ENCODE measurements at regions not wholly inside any gene's neighbourhood (a gene's known extent, or its start where the extent isn't known, plus 50 kb on each side); places are given as distances from the start of the nearest gene placed in this dataset.

DNA sequence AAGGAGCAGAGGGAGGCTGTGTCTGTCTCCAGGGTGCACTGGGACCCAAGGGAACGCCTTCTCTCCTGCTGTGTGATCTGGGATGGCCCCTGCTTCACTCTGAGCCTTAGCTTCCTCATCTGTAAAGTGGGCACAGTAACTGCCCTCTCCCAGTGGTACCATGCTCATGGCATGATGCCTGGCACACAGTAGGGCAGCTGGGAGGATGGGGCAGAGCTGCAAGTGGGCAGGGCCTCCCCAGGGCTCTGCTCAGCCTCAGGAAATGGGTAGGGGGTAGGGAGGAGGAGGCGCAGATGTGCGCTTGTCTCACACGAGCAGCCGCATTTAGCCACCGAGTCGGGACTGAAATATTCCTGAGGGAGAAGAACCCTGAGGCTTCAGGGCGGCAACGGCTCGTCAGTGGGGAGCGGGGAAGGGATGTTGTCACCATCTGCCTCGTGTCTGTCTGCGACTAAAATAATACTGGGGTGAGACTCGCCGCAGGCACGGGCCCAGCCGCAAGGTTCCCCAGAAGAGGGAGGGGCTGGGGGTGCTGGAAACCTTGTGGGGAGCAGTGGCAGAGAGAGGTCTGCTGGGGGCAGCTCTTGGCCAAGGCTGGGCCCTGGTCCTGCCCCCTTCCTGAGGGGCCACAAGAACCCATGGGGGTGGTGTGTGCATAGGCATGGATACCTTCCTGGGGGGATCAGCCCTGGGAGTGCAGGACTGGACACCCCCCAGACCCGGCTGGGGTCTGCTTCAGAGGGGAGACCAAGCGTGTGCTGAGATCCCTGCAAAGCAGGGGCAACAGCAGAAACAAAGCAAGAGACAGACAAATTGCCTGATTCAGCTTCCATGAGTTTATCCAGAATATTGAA, 55.2 kb upstream of the PSD2 start:
- no peak overlapping the region for H3K4me3 ChIP-seq
- 58 to 76% (median 68%) methylated on average over 18 to 19 of the region's 19 CpGs for WGBS, 3 donors
- intact Hi-C loops (cut with DNase I) = no loop called here
- DNase-seq (no peak), ATAC-seq (no peak)
- H3K9me3 ChIP-seq = no peaks in the 10 kb centered on the region
- no peak for TF ChIP-seq CTCF (IDR thresholded peaks at IDR 0.05)
- no peaks in the 10 kb centered on the region for H3K36me3 ChIP-seq (ENCODE audit: insufficient read depth in 1 of 2, low read depth in 1 of 2)
- H3K27ac ChIP-seq = no peak overlapping the region
- H3K27me3 ChIP-seq (ENCODE audit: insufficient read depth in 3 of 3, low read length in 2 of 3) = no peaks in the 10 kb centered on the region
- no peaks in the 10 kb centered on the region for H3K4me1 ChIP-seq

- Histone ChIP-seq H3K27ac (no peak overlapping the region), H3K9me3 (no peaks in the 10 kb centered on the region), H3K27me3 (ENCODE audit: insufficient read depth in 3 of 3, low read length in 2 of 3) (no peaks in the 10 kb centered on the region), H3K4me3 (no peak overlapping the region), H3K36me3 (ENCODE audit: insufficient read depth in 1 of 2, low read depth in 1 of 2) (no peaks in the 10 kb centered on the region), H3K4me1 (peaks cover 7% of the 10 kb centered on the region)
- ATAC-seq = no peak
- intact Hi-C loops (cut with DNase I) = no loop called here
- no peak for DNase-seq
- TF ChIP-seq CTCF (IDR thresholded peaks at IDR 0.05) = no peak
- 72 to 79% (median 77%) methylated on average over 6 of the region's 6 CpGs for WGBS, 3 donors
Observed at GRCh38 chr5:139740992-139741672, 54.5 kb upstream of the PSD2 start.

DNA sequence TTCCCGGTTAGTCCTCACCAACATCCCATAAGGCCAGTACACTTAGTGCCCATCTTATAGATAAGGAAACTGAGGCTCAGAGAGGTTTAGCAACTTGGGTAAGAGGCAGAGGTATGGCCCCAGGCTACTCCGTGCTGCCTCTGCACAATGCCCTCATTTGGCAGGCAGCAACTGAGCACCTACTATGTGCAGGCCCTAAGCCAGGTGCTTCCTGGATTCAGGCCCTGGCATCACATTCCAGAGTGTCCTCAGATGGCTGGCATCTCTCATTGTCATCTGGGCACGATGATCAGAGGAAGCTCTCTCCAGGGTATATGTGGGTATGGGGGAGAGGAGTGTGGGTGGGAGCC, 53.8 kb upstream of the PSD2 start:
- H3K27ac ChIP-seq = no peak overlapping the region
- TF ChIP-seq CTCF (IDR thresholded peaks at IDR 0.05) = no peak
- H3K4me1 ChIP-seq = peaks cover 14% of the 10 kb centered on the region
- intact Hi-C loops (cut with DNase I) = no loop called here
- peaks cover 0 to 3% (median 2%) of the 10 kb centered on the region in 3 donors for H3K27me3 ChIP-seq (ENCODE audit: insufficient read depth in 3 of 3, low read length in 2 of 3)
- H3K36me3 ChIP-seq (ENCODE audit: insufficient read depth in 1 of 2, low read depth in 1 of 2) = no peaks in the 10 kb centered on the region
- no peaks in the 10 kb centered on the region for H3K9me3 ChIP-seq
- ATAC-seq (no peak), DNase-seq (no peak)
- no peak overlapping the region for H3K4me3 ChIP-seq
- WGBS, 3 donors = 55 to 71% (median 63%) methylated on average over 3 of the region's 3 CpGs

GRCh38 chr5:139742173-139742903, 53.3 kb upstream of the PSD2 start:
- no peak for DNase-seq
- H3K4me1 ChIP-seq = peaks cover 19% of the 10 kb centered on the region
- 80 to 92% (median 91%) methylated on average over 14 of the region's 14 CpGs for WGBS, 3 donors
- no peaks in the 10 kb centered on the region for H3K36me3 ChIP-seq (ENCODE audit: insufficient read depth in 1 of 2, low read depth in 1 of 2)
- no peaks in the 10 kb centered on the region for H3K9me3 ChIP-seq
- intact Hi-C loops (cut with DNase I) = no loop called here
- no peak for ATAC-seq
- peaks cover 0 to 9% (median 7%) of the 10 kb centered on the region in 3 donors for H3K27me3 ChIP-seq (ENCODE audit: insufficient read depth in 3 of 3, low read length in 2 of 3)
- TF ChIP-seq CTCF (IDR thresholded peaks at IDR 0.05) = no peak
- H3K4me3 ChIP-seq = no peak overlapping the region
- H3K27ac ChIP-seq = no peak overlapping the region

Data from psoas muscle (tissue), 7 donors.